Fibroblast of pulmonary artery (primary cell): ENCODE measurements at regions not wholly inside any gene's neighbourhood (a gene's known extent, or its start where the extent isn't known, plus 50 kb on each side); places are given as distances from the start of the nearest gene placed in this dataset.
"Not testable (repeated sequence)": the region's sequence is repeated elsewhere in the genome, so short reads cannot be mapped to it uniquely, and the experiment has no call there.

Experiments used
- DNase-seq: peaks from one replicate; pipeline ENCODE4 v3.0.0-alpha.2; 2010; ENCODE audit warnings: low read depth
- H3K4me3 ChIP-seq: replicated peaks from 2 replicates; pipeline ENCODE4 v1.5.1; 2011; ENCODE audit warnings: low read depth, mild to moderate bottlenecking, control low read depth, low read length, moderate library complexity
- CTCF ChIP-seq: IDR thresholded peaks from 2 replicates; pipeline ENCODE4 v1.5.1; 2011; ENCODE audit warnings: mild to moderate bottlenecking, control low read depth, low read length, inconsistent platforms; ENCODE audit errors: missing control alignments

GRCh38 chr14:37992499-37992898 is 215.2 kb upstream of the SSTR1 start:
- no peak for DNase-seq
- TF ChIP-seq CTCF, result no peak
- H3K4me3 ChIP-seq, result no peak overlapping the region

GRCh38 chr14:37994846-37995372 is 212.8 kb upstream of the SSTR1 start:
- TF ChIP-seq CTCF, result no peak
- no peak for DNase-seq
- H3K4me3 ChIP-seq, result no peak overlapping the region

GRCh38 chr14:37997017-37997416 is 210.7 kb upstream of the SSTR1 start:
- no peak for TF ChIP-seq CTCF
- H3K4me3 ChIP-seq, result no peak overlapping the region
- no peak for DNase-seq

GRCh38 chr14:38000340-38000739 is 207.4 kb upstream of the SSTR1 start:
- no peak overlapping the region for H3K4me3 ChIP-seq
- no peak for DNase-seq
- no peak for TF ChIP-seq CTCF

GRCh38 chr14:38001501-38001900 is 206.2 kb upstream of the SSTR1 start:
- DNase-seq, result no peak
- no peak overlapping the region for H3K4me3 ChIP-seq
- TF ChIP-seq CTCF, result no peak

- no peak for DNase-seq
- TF ChIP-seq CTCF, result no peak
- no peak overlapping the region for H3K4me3 ChIP-seq
Observed at GRCh38 chr14:38003746-38004609, 203.7 kb upstream of the SSTR1 start.

- DNase-seq, result no peak
- no peak for TF ChIP-seq CTCF
- H3K4me3 ChIP-seq, result no peak overlapping the region
Observed at GRCh38 chr14:38004610-38004879, 203.2 kb upstream of the SSTR1 start.

GRCh38 chr14:38011156-38011555 is 196.5 kb upstream of the SSTR1 start:
- peak; percentile 1 for DNase-seq
- H3K4me3 ChIP-seq, result not testable (repeated sequence)
